ENCODE measurements at regions not wholly inside any gene's neighbourhood (a gene's known extent, or its start where the extent isn't known, plus 50 kb on each side); places are given as distances from the start of the nearest gene placed in this dataset.

GRCh38 chr2:11920993-11921583, 174.7 kb downstream of the LPIN1 start:
- Histone ChIP-seq H3K4me1 (ENCODE audit: insufficient read depth, low read length) (no peaks in the 10 kb centered on the region), H3K27ac (ENCODE audit: low read depth, low read length) (no peak overlapping the region), H3K4me3 (ENCODE audit: low read length in 2 of 2) (no peak overlapping the region), H3K36me3 (ENCODE audit: insufficient read depth, low read length) (no peaks in the 10 kb centered on the region), H3K27me3 (ENCODE audit: insufficient read depth, low read length) (no peaks in the 10 kb centered on the region), H3K9me3 (ENCODE audit: control insufficient read depth in 1 of 2, low read length in 2 of 2) (no peaks in the 10 kb centered on the region)
- Mint-ChIP-seq H3K4me1 (peaks cover 0 to 1% (median 0%) of the 10 kb centered on the region in 4 donors), H3K27me3 (peaks cover 2% of the 10 kb centered on the region in 2 donors), H3K36me3 (no peaks in the 10 kb centered on the region), H3K4me3 (no peak overlapping the region), H3K27ac (no peak overlapping the region), H3K9me3 (no peaks in the 10 kb centered on the region)
- POLR2A ChIA-PET (ENCODE audit: partially characterized antibody) = no interaction called here
- CTCF ChIA-PET (ENCODE audit: partially characterized antibody) = no interaction called here
- intact Hi-C loops (cut with micrococcal nuclease) = no loop called here
- no peak for DNase-seq

GRCh38 chr2:11922294-11922693, 175.9 kb downstream of the LPIN1 start:
- Histone ChIP-seq H3K36me3 (ENCODE audit: insufficient read depth, low read length) (no peaks in the 10 kb centered on the region), H3K4me1 (ENCODE audit: insufficient read depth, low read length) (no peaks in the 10 kb centered on the region), H3K27me3 (ENCODE audit: insufficient read depth, low read length) (no peaks in the 10 kb centered on the region), H3K4me3 (ENCODE audit: low read length in 2 of 2) (no peak overlapping the region), H3K27ac (ENCODE audit: low read depth, low read length) (no peak overlapping the region), H3K9me3 (ENCODE audit: control insufficient read depth in 1 of 2, low read length in 2 of 2) (no peaks in the 10 kb centered on the region)
- Mint-ChIP-seq H3K4me3 (no peak overlapping the region), H3K27me3 (peaks cover 2% of the 10 kb centered on the region in 2 donors), H3K27ac (no peak overlapping the region), H3K9me3 (no peaks in the 10 kb centered on the region), H3K36me3 (no peaks in the 10 kb centered on the region), H3K4me1 (peaks cover 0 to 1% (median 0%) of the 10 kb centered on the region in 4 donors)
- CTCF ChIA-PET (ENCODE audit: partially characterized antibody) = no interaction called here
- DNase-seq = no peak
- intact Hi-C loops (cut with micrococcal nuclease) = no loop called here
- POLR2A ChIA-PET (ENCODE audit: partially characterized antibody) = no interaction called here

- Mint-ChIP-seq H3K9me3 (no peaks in the 10 kb centered on the region), H3K27me3 (peaks cover 2 to 3% of the 10 kb centered on the region in 2 donors), H3K36me3 (no peaks in the 10 kb centered on the region), H3K4me3 (no peak overlapping the region), H3K27ac (no peak overlapping the region), H3K4me1 (peaks cover 0 to 1% (median 0%) of the 10 kb centered on the region in 4 donors)
- CTCF ChIA-PET (ENCODE audit: partially characterized antibody) = interaction anchor here (0.9 kb wide), 1 partner anchor 20 kb away, joined by 3 read pairs; no protein-coding TSS in a partner anchor
- Histone ChIP-seq H3K27me3 (ENCODE audit: insufficient read depth, low read length) (no peaks in the 10 kb centered on the region), H3K36me3 (ENCODE audit: insufficient read depth, low read length) (no peaks in the 10 kb centered on the region), H3K27ac (ENCODE audit: low read depth, low read length) (no peak overlapping the region), H3K4me1 (ENCODE audit: insufficient read depth, low read length) (no peaks in the 10 kb centered on the region), H3K9me3 (ENCODE audit: control insufficient read depth in 1 of 2, low read length in 2 of 2) (no peaks in the 10 kb centered on the region), H3K4me3 (ENCODE audit: low read length in 2 of 2) (no peak overlapping the region)
- DNase-seq = no peak
- intact Hi-C loops (cut with micrococcal nuclease) = no loop called here
- POLR2A ChIA-PET (ENCODE audit: partially characterized antibody) = no interaction called here
Observed at GRCh38 chr2:11923935-11924334, 177.5 kb downstream of the LPIN1 start.

- H3K36me3 ChIP-seq (ENCODE audit: insufficient read depth, low read length) = no peaks in the 10 kb centered on the region
- no peak overlapping the region for H3K4me3 ChIP-seq (ENCODE audit: low read length in 2 of 2)
- H3K4me1 ChIP-seq (ENCODE audit: insufficient read depth, low read length) = no peaks in the 10 kb centered on the region
- POLR2A ChIA-PET (ENCODE audit: partially characterized antibody) = no interaction called here
- Mint-ChIP-seq H3K27ac (no peak overlapping the region), H3K36me3 (no peaks in the 10 kb centered on the region), H3K9me3 (no peaks in the 10 kb centered on the region), H3K4me3 (no peak overlapping the region), H3K27me3 (peaks cover 2 to 3% of the 10 kb centered on the region in 2 donors), H3K4me1 (peaks cover 0 to 5% (median 4%) of the 10 kb centered on the region in 4 donors)
- no peak overlapping the region for H3K27ac ChIP-seq (ENCODE audit: low read depth, low read length)
- CTCF ChIA-PET (ENCODE audit: partially characterized antibody) = interaction anchor here (0.9 to 1.3 kb wide), 2 partner anchors 9 to 10 kb away, joined by 3 read pairs; no protein-coding TSS in a partner anchor
- intact Hi-C loops (cut with micrococcal nuclease) = no loop called here
- H3K9me3 ChIP-seq (ENCODE audit: control insufficient read depth in 1 of 2, low read length in 2 of 2) = no peaks in the 10 kb centered on the region
- no peaks in the 10 kb centered on the region for H3K27me3 ChIP-seq (ENCODE audit: insufficient read depth, low read length)
- DNase-seq = no peak
Observed at GRCh38 chr2:11925295-11926066, 179.0 kb downstream of the LPIN1 start.

GRCh38 chr2:11930211-11930761, 183.9 kb downstream of the LPIN1 start:
- peaks cover 1 to 2% of the 10 kb centered on the region in 2 donors for H3K27me3 Mint-ChIP-seq
- intact Hi-C loops (cut with micrococcal nuclease) = no loop called here
- no peaks in the 10 kb centered on the region for H3K36me3 ChIP-seq (ENCODE audit: insufficient read depth, low read length)
- H3K36me3 Mint-ChIP-seq = no peaks in the 10 kb centered on the region
- H3K4me1 Mint-ChIP-seq = peaks cover 9 to 23% (median 12%) of the 10 kb centered on the region in 4 donors
- H3K4me1 ChIP-seq (ENCODE audit: insufficient read depth, low read length) = peaks cover 9% of the 10 kb centered on the region
- H3K27ac ChIP-seq (ENCODE audit: low read depth, low read length) = no peak overlapping the region
- H3K27ac Mint-ChIP-seq = no peak overlapping the region
- H3K27me3 ChIP-seq (ENCODE audit: insufficient read depth, low read length) = no peaks in the 10 kb centered on the region
- ChIA-PET POLR2A (ENCODE audit: partially characterized antibody) (no interaction called here), CTCF (ENCODE audit: partially characterized antibody) (no interaction called here)
- DNase-seq = no peak
- H3K4me3 ChIP-seq (ENCODE audit: low read length in 2 of 2) = no peak overlapping the region
- H3K9me3 Mint-ChIP-seq = peaks cover 0 to 3% (median 0%) of the 10 kb centered on the region in 8 donors
- H3K4me3 Mint-ChIP-seq = peak overlapping the region in 1 of 8 donors; percentile 7
- no peaks in the 10 kb centered on the region for H3K9me3 ChIP-seq (ENCODE audit: control insufficient read depth in 1 of 2, low read length in 2 of 2)

- Mint-ChIP-seq H3K36me3 (no peaks in the 10 kb centered on the region), H3K4me3 (no peak overlapping the region), H3K4me1 (peaks cover 9 to 23% (median 12%) of the 10 kb centered on the region in 4 donors), H3K27ac (no peak overlapping the region), H3K9me3 (peaks cover 0 to 3% (median 0%) of the 10 kb centered on the region in 8 donors), H3K27me3 (peaks cover 0 to 1% of the 10 kb centered on the region in 2 donors)
- CTCF ChIA-PET (ENCODE audit: partially characterized antibody) = no interaction called here
- POLR2A ChIA-PET (ENCODE audit: partially characterized antibody) = no interaction called here
- no peak overlapping the region for H3K27ac ChIP-seq (ENCODE audit: low read depth, low read length)
- no peaks in the 10 kb centered on the region for H3K27me3 ChIP-seq (ENCODE audit: insufficient read depth, low read length)
- no peaks in the 10 kb centered on the region for H3K36me3 ChIP-seq (ENCODE audit: insufficient read depth, low read length)
- H3K4me3 ChIP-seq (ENCODE audit: low read length in 2 of 2) = no peak overlapping the region
- peaks cover 9% of the 10 kb centered on the region for H3K4me1 ChIP-seq (ENCODE audit: insufficient read depth, low read length)
- intact Hi-C loops (cut with micrococcal nuclease) = no loop called here
- DNase-seq = no peak
- no peaks in the 10 kb centered on the region for H3K9me3 ChIP-seq (ENCODE audit: control insufficient read depth in 1 of 2, low read length in 2 of 2)
Observed at GRCh38 chr2:11932048-11932512, 185.6 kb downstream of the LPIN1 start.

GRCh38 chr2:11932962-11933361, 186.5 kb downstream of the LPIN1 start:
- no peak overlapping the region for H3K4me3 Mint-ChIP-seq

More at GRCh38 chr2:11932962-11933361, 186.5 kb downstream of the LPIN1 start:
- no peak overlapping the region for H3K4me3 ChIP-seq (ENCODE audit: low read length in 2 of 2)
- Mint-ChIP-seq H3K4me1 (peaks cover 9 to 23% (median 12%) of the 10 kb centered on the region in 4 donors), H3K27me3 (peaks cover 0 to 1% of the 10 kb centered on the region in 2 donors), H3K36me3 (no peaks in the 10 kb centered on the region), H3K27ac (no peak overlapping the region), H3K9me3 (peaks cover 0 to 3% (median 0%) of the 10 kb centered on the region in 8 donors)
- ChIA-PET POLR2A (ENCODE audit: partially characterized antibody) (no interaction called here), CTCF (ENCODE audit: partially characterized antibody) (no interaction called here)
- H3K27me3 ChIP-seq (ENCODE audit: insufficient read depth, low read length) = no peaks in the 10 kb centered on the region
- H3K9me3 ChIP-seq (ENCODE audit: control insufficient read depth in 1 of 2, low read length in 2 of 2) = no peaks in the 10 kb centered on the region
- H3K4me1 ChIP-seq (ENCODE audit: insufficient read depth, low read length) = peaks cover 9% of the 10 kb centered on the region
- intact Hi-C loops (cut with micrococcal nuclease) = no loop called here
- H3K36me3 ChIP-seq (ENCODE audit: insufficient read depth, low read length) = no peaks in the 10 kb centered on the region
- no peak overlapping the region for H3K27ac ChIP-seq (ENCODE audit: low read depth, low read length)
- DNase-seq = no peak

Data from CD4-positive, alpha-beta memory T cell (primary cell).